Panc1 (cell line): ENCODE measurements at regions not wholly inside any gene's neighbourhood (a gene's known extent, or its start where the extent isn't known, plus 50 kb on each side); places are given as distances from the start of the nearest gene placed in this dataset.

Source experiments
- ATAC-seq: fragments of 200-7000 bp; cut with Tn5 transposase; 2 replicates; pipeline ENCODE4 v1.9.1; 2020; ENCODE audit warnings: mild to moderate bottlenecking, moderate library complexity
- BruUV-seq: library from RNA; stranded (reverse); fragments of 400-500 nt; replicated peaks from 2 replicates; lab custom pipeline; 2021; lab: Mats Ljungman, UMichigan
- CTCF ChIA-PET: fragments of 300-600 bp; sonication (Branson Sonifier 250); formaldehyde crosslinking; loops from one replicate; lab custom pipeline; 2022; ENCODE audit warnings: antibody characterized with exemption; lab: Charles Lee
- POLR2A ChIA-PET: fragments of 300-600 bp; sonication (Branson Sonifier 250); formaldehyde crosslinking; loops from one replicate; lab custom pipeline; 2022; ENCODE audit warnings: antibody characterized with exemption; lab: Charles Lee
- DNase-seq: peaks from one replicate; pipeline ENCODE4 v3.0.0-alpha.2; 2010; ENCODE audit warnings: low read depth, low spot score
- H3K27ac ChIP-seq: 2 replicates; pipeline ENCODE4 v1.5.1; 2011; ENCODE audit warnings: mild to moderate bottlenecking, low read length, inconsistent platforms
- H3K27me3 ChIP-seq: fragments of 200-500 bp; sonication (Bioruptor generic); 2 replicates; pipeline ENCODE4 v1.6.0; 2014; ENCODE audit warnings: low read length, inconsistent platforms; ENCODE audit not compliant: control insufficient read depth, insufficient read depth
- H3K36me3 ChIP-seq: fragments of 200-500 bp; sonication (Bioruptor generic); 2 replicates; pipeline ENCODE4 v1.5.1; 2014; ENCODE audit warnings: inconsistent platforms, mild to moderate bottlenecking, low read length, moderate library complexity; ENCODE audit not compliant: control insufficient read depth, insufficient read depth
- H3K4me1 ChIP-seq: 2 replicates; pipeline ENCODE4 v1.5.1; 2011; ENCODE audit warnings: inconsistent platforms, mild to moderate bottlenecking, low read length, moderate library complexity; ENCODE audit not compliant: control insufficient read depth, insufficient read depth
- H3K4me3 ChIP-seq, 2 experiments: 2 replicates each; pipeline ENCODE4 v1.5.1; 2011 to 2012; ENCODE audit warnings: low read depth in 2 of 2, low read length in 2 of 2, mild to moderate bottlenecking in 2 of 2, inconsistent platforms in 1 of 2, moderate library complexity in 1 of 2
- H3K9me3 ChIP-seq: fragments of 200-500 bp; sonication (Bioruptor generic); 2 replicates; pipeline ENCODE4 v1.5.1; 2014; ENCODE audit warnings: low read depth, mild to moderate bottlenecking, inconsistent platforms, low read length, moderate library complexity; ENCODE audit not compliant: control insufficient read depth, insufficient read depth
- CTCF ChIP-seq: fragments of 450-650 bp; IDR thresholded peaks from 2 replicates; pipeline ENCODE4 v1.5.1; 2017; ENCODE audit warnings: mild to moderate bottlenecking
- POLR2AphosphoS5 ChIP-seq: IDR thresholded peaks from 2 replicates; pipeline ENCODE4 v1.6.1; 2012; ENCODE audit warnings: mild to moderate bottlenecking, low read depth, low read length, moderate library complexity
- REST ChIP-seq, 2 experiments: IDR thresholded peaks; 2 replicates each; pipeline ENCODE4 v1.6.1; 2011 to 2012; ENCODE audit warnings: low read depth in 2 of 2, control low read depth in 1 of 2, low read length in 1 of 2, mild to moderate bottlenecking in 1 of 2, moderate library complexity in 1 of 2; ENCODE audit not compliant: insufficient read depth in 1 of 2
- SIN3A ChIP-seq: IDR thresholded peaks from 2 replicates; pipeline ENCODE4 v1.6.1; 2012; ENCODE audit warnings: low read depth, mild to moderate bottlenecking, low read length, moderate library complexity, borderline replicate concordance; ENCODE audit not compliant: insufficient read depth
- TCF7L2 ChIP-seq: IDR thresholded peaks from 2 replicates; pipeline ENCODE4 v1.6.1; 2011; ENCODE audit warnings: mild to moderate bottlenecking, low read depth, low read length, inconsistent platforms
- in situ Hi-C: cut with HindIII; loops from 2 replicates; pipeline ENCODE4 v1.10.0; 2016; ENCODE audit warnings: low sequenced_read_pairs, low pct_unique_long_range_greater_than_20kb
- intact Hi-C: fragments of 100-400 bp; cut with micrococcal nuclease; formaldehyde crosslinking; loops from one replicate; pipeline ENCODE4 v1.10.0; 2022; ENCODE audit not compliant: unreplicated experiment

- TF ChIP-seq REST (IDR thresholded peaks at IDR 0.05; ENCODE audit: insufficient read depth in 1 of 2, low read depth in 2 of 2, low read length in 1 of 2) (no peak), TCF7L2 (no peak), POLR2AphosphoS5 (no peak), CTCF (no peak), SIN3A (no peak)
- no TSS peak for BruUV-seq
- DNase-seq (no peak), ATAC-seq (no peak)
- intact Hi-C loops (no loop called here), in situ Hi-C loops (no loop called here)
- H3K27ac ChIP-seq: no peak overlapping the region
- no peak overlapping the region for H3K4me3 ChIP-seq
- no peaks in the 10 kb centered on the region for H3K36me3 ChIP-seq
- H3K9me3 ChIP-seq: no peaks in the 10 kb centered on the region
- ChIA-PET CTCF (no interaction called here), POLR2A (no interaction called here)
- no peaks in the 10 kb centered on the region for H3K27me3 ChIP-seq
- no peaks in the 10 kb centered on the region for H3K4me1 ChIP-seq
Measured at GRCh38 chr21:16013570-16013969, 283.8 kb downstream of the USP25 start.

GRCh38 chr21:16020878-16021277 is 291.1 kb downstream of the USP25 start:
- no peak overlapping the region for H3K4me3 ChIP-seq
- H3K27me3 ChIP-seq: no peaks in the 10 kb centered on the region
- TF ChIP-seq REST (IDR thresholded peaks at IDR 0.05; ENCODE audit: insufficient read depth in 1 of 2, low read depth in 2 of 2, low read length in 1 of 2) (no peak), POLR2AphosphoS5 (no peak), TCF7L2 (no peak), SIN3A (no peak), CTCF (no peak)
- ATAC-seq (no peak), DNase-seq (no peak)
- no peaks in the 10 kb centered on the region for H3K4me1 ChIP-seq
- in situ Hi-C loops (no loop called here), intact Hi-C loops (no loop called here)
- POLR2A ChIA-PET: no interaction called here
- H3K27ac ChIP-seq: no peak overlapping the region
- no TSS peak for BruUV-seq
- no peaks in the 10 kb centered on the region for H3K36me3 ChIP-seq
- CTCF ChIA-PET: no interaction called here
- H3K9me3 ChIP-seq: no peaks in the 10 kb centered on the region
